ENCODE measurements at regions not wholly inside any gene's neighbourhood (a gene's known extent, or its start where the extent isn't known, plus 50 kb on each side); places are given as distances from the start of the nearest gene placed in this dataset.

- Histone ChIP-seq H3K36me3 (no peaks in the 10 kb centered on the region), H3K27me3 (replicated peaks; ENCODE audit: insufficient read depth) (no peaks in the 10 kb centered on the region), H3K9me3 (no peaks in the 10 kb centered on the region), H3K4me3 (no peak overlapping the region), H3K4me1 (ENCODE audit: control insufficient read depth in 1 of 2, low read depth in 2 of 2) (no peaks in the 10 kb centered on the region), H3K27ac (no peak overlapping the region)
- ATAC-seq (ENCODE audit: insufficient number of reproducible peaks, low FRiP score, low read depth) (no peak), DNase-seq (ENCODE audit: low spot score) (no peak)
- TF ChIP-seq CTCF (IDR thresholded peaks at IDR 0.05) = no peak
These were observed 1036.9 kb upstream of the TMEFF2 start for GRCh38 chr2:193231634-193232033.

GRCh38 chr2:193228276-193228675 lies 1033.5 kb upstream of the TMEFF2 start:
- no peak overlapping the region for H3K27ac ChIP-seq
- no peak overlapping the region for H3K4me3 ChIP-seq
- TF ChIP-seq CTCF (IDR thresholded peaks at IDR 0.05) = no peak
- no peaks in the 10 kb centered on the region for H3K27me3 ChIP-seq (replicated peaks; ENCODE audit: insufficient read depth)
- ATAC-seq (ENCODE audit: insufficient number of reproducible peaks, low FRiP score, low read depth) = no peak
- no peaks in the 10 kb centered on the region for H3K9me3 ChIP-seq
- no peak for DNase-seq (ENCODE audit: low spot score)
- H3K4me1 ChIP-seq (ENCODE audit: control insufficient read depth in 1 of 2, low read depth in 2 of 2) = no peaks in the 10 kb centered on the region
- no peaks in the 10 kb centered on the region for H3K36me3 ChIP-seq

- Histone ChIP-seq H3K36me3 (no peaks in the 10 kb centered on the region), H3K27ac (no peak overlapping the region), H3K9me3 (no peaks in the 10 kb centered on the region), H3K4me1 (ENCODE audit: control insufficient read depth in 1 of 2, low read depth in 2 of 2) (no peaks in the 10 kb centered on the region), H3K27me3 (replicated peaks; ENCODE audit: insufficient read depth) (no peaks in the 10 kb centered on the region), H3K4me3 (no peak overlapping the region)
- DNase-seq (ENCODE audit: low spot score) = no peak
- no peak for ATAC-seq (ENCODE audit: insufficient number of reproducible peaks, low FRiP score, low read depth)
- TF ChIP-seq CTCF (IDR thresholded peaks at IDR 0.05) = no peak
These were observed 1027.7 kb upstream of the TMEFF2 start for GRCh38 chr2:193222454-193222853.

- DNase-seq (ENCODE audit: low spot score) (no peak), ATAC-seq (ENCODE audit: insufficient number of reproducible peaks, low FRiP score, low read depth) (no peak)
- TF ChIP-seq CTCF (IDR thresholded peaks at IDR 0.05) = no peak
- H3K4me1 ChIP-seq (ENCODE audit: control insufficient read depth in 1 of 2, low read depth in 2 of 2) = no peaks in the 10 kb centered on the region
- no peak overlapping the region for H3K27ac ChIP-seq
- no peak overlapping the region for H3K4me3 ChIP-seq
- H3K36me3 ChIP-seq = no peaks in the 10 kb centered on the region
- H3K27me3 ChIP-seq (replicated peaks; ENCODE audit: insufficient read depth) = no peaks in the 10 kb centered on the region
- H3K9me3 ChIP-seq = no peaks in the 10 kb centered on the region
These were observed 1024.7 kb upstream of the TMEFF2 start for GRCh38 chr2:193219413-193219812.

GRCh38 chr2:193201583-193201982 lies 1006.9 kb upstream of the TMEFF2 start:
- H3K27ac ChIP-seq = no peak overlapping the region
- no peak for TF ChIP-seq CTCF (IDR thresholded peaks at IDR 0.05)
- ATAC-seq (ENCODE audit: insufficient number of reproducible peaks, low FRiP score, low read depth) (no peak), DNase-seq (ENCODE audit: low spot score) (no peak)
- no peaks in the 10 kb centered on the region for H3K9me3 ChIP-seq
- H3K27me3 ChIP-seq (replicated peaks; ENCODE audit: insufficient read depth) = no peaks in the 10 kb centered on the region
- H3K4me1 ChIP-seq (ENCODE audit: control insufficient read depth in 1 of 2, low read depth in 2 of 2) = no peaks in the 10 kb centered on the region
- H3K36me3 ChIP-seq = no peaks in the 10 kb centered on the region
- no peak overlapping the region for H3K4me3 ChIP-seq

Measured in thoracic aorta (tissue), 2 donors.